Smooth muscle cell (in vitro differentiated cells): ENCODE measurements at regions not wholly inside any gene's neighbourhood (a gene's known extent, or its start where the extent isn't known, plus 50 kb on each side); places are given as distances from the start of the nearest gene placed in this dataset.
"Not testable (repeated sequence)": the region's sequence is repeated elsewhere in the genome, so short reads cannot be mapped to it uniquely, and the experiment has no call there.

ENCODE experiments used
- DNase-seq: peaks from one replicate; lab custom pipeline; 2025; ENCODE audit not compliant: unreplicated experiment; lab: John Stamatoyannopoulos, UW
- H2AFZ ChIP-seq: fragments of 200-600 bp; sonication (generic); 2 replicates; pipeline ENCODE4 v1.6.0; 2016; ENCODE audit warnings: antibody characterized with exemption, low read depth, mild to moderate bottlenecking
- H3F3A ChIP-seq: fragments of 200-600 bp; sonication (generic); 2 replicates; pipeline ENCODE4 v1.6.0; 2017; ENCODE audit warnings: antibody characterized with exemption, low read depth
- H3K27ac ChIP-seq: fragments of 200-600 bp; sonication (generic); 2 replicates; pipeline ENCODE4 v1.5.1; 2016; ENCODE audit warnings: low read depth, mild to moderate bottlenecking
- H3K27me3 ChIP-seq: fragments of 200-600 bp; sonication (generic); 2 replicates; pipeline ENCODE4 v1.6.1; 2016; ENCODE audit warnings: low read depth, mild to moderate bottlenecking
- H3K36me3 ChIP-seq: fragments of 200-600 bp; sonication (generic); 2 replicates; pipeline ENCODE4 v1.5.1; 2016; ENCODE audit warnings: low read depth
- H3K4me1 ChIP-seq: fragments of 200-600 bp; sonication (generic); 2 replicates; pipeline ENCODE4 v1.5.1; 2016; ENCODE audit warnings: low read depth
- H3K4me2 ChIP-seq: fragments of 200-600 bp; sonication (generic); 2 replicates; pipeline ENCODE4 v1.6.0; 2016; ENCODE audit warnings: mild to moderate bottlenecking
- H3K4me3 ChIP-seq: fragments of 200-600 bp; sonication (generic); 2 replicates; pipeline ENCODE4 v1.5.1; 2016; ENCODE audit warnings: mild to moderate bottlenecking
- H3K79me2 ChIP-seq: fragments of 200-600 bp; sonication (generic); 2 replicates; pipeline ENCODE4 v1.6.0; 2016; ENCODE audit warnings: low read depth, mild to moderate bottlenecking
- H3K9ac ChIP-seq: fragments of 200-600 bp; sonication (generic); 2 replicates; pipeline ENCODE4 v1.6.0; 2016; ENCODE audit warnings: low read depth
- H3K9me3 ChIP-seq: fragments of 200-600 bp; sonication (generic); replicated peaks from 2 replicates; pipeline ENCODE4 v1.5.1; 2016; ENCODE audit warnings: low read depth
- H4K20me1 ChIP-seq: fragments of 200-600 bp; sonication (generic); 2 replicates; pipeline ENCODE4 v1.6.0; 2016; ENCODE audit warnings: low read depth
- WGBS: methylation state at CpG from one replicate; pipeline ENCODE4 v1.1.7; 2016; ENCODE audit warnings: low lambda C conversion rate; 5-methylcytosine and 5-hydroxymethylcytosine counted together

- H2AFZ ChIP-seq, H3K27ac ChIP-seq: not testable (repeated sequence)
Observed at GRCh38 chr17:16843511-16843910, 128.4 kb downstream of the TNFRSF13B start.

GRCh38 chr17:16842346-16842745 is 129.6 kb downstream of the TNFRSF13B start:
- H3K79me2 ChIP-seq, H3K27ac ChIP-seq, H3F3A ChIP-seq, H2AFZ ChIP-seq, H4K20me1 ChIP-seq, DNase-seq, H3K9me3 ChIP-seq, H3K4me1 ChIP-seq, H3K4me3 ChIP-seq, H3K9ac ChIP-seq, H3K4me2 ChIP-seq, H3K27me3 ChIP-seq, H3K36me3 ChIP-seq: not testable (repeated sequence)
- 28% methylated on average over 4 of the region's 6 CpGs for WGBS

More at GRCh38 chr17:16843511-16843910, 128.4 kb downstream of the TNFRSF13B start:
- not testable (repeated sequence) for H3K4me3 ChIP-seq, H3K79me2 ChIP-seq, H3F3A ChIP-seq, H3K9me3 ChIP-seq, H4K20me1 ChIP-seq, H3K9ac ChIP-seq, H3K4me2 ChIP-seq, H3K36me3 ChIP-seq, H3K27me3 ChIP-seq, DNase-seq, H3K4me1 ChIP-seq
- WGBS: 81% methylated on average over 4 of the region's 7 CpGs

- H3F3A ChIP-seq, H2AFZ ChIP-seq, H3K79me2 ChIP-seq, H3K36me3 ChIP-seq, H3K4me2 ChIP-seq, H3K27me3 ChIP-seq, H4K20me1 ChIP-seq, H3K9me3 ChIP-seq, H3K4me3 ChIP-seq, DNase-seq, H3K4me1 ChIP-seq, H3K9ac ChIP-seq, H3K27ac ChIP-seq: not testable (repeated sequence)
- WGBS: no CpG with 5 or more reads among the region's 10 CpGs
Observed at GRCh38 chr17:16841896-16842295, 130.0 kb downstream of the TNFRSF13B start.

- not testable (repeated sequence) for H3K27me3 ChIP-seq, H3K9ac ChIP-seq, H3F3A ChIP-seq, DNase-seq, H3K9me3 ChIP-seq, H2AFZ ChIP-seq, H3K27ac ChIP-seq, H3K79me2 ChIP-seq, H3K36me3 ChIP-seq, H3K4me3 ChIP-seq, H3K4me2 ChIP-seq, H4K20me1 ChIP-seq, H3K4me1 ChIP-seq
- 81% methylated on average over 8 of the region's 9 CpGs for WGBS
Observed at GRCh38 chr17:16840219-16840618, 131.7 kb downstream of the TNFRSF13B start.

- WGBS: 84% methylated on average over 5 of the region's 16 CpGs
- not testable (repeated sequence) for H3K79me2 ChIP-seq
Observed at GRCh38 chr17:16839242-16840175, 132.4 kb downstream of the TNFRSF13B start.

GRCh38 chr17:16838795-16839194 is 133.1 kb downstream of the TNFRSF13B start:
- WGBS: 50% methylated on average over 3 of the region's 6 CpGs
- H3K9me3 ChIP-seq, H3K79me2 ChIP-seq, H3K9ac ChIP-seq, H4K20me1 ChIP-seq, H3K4me2 ChIP-seq, H2AFZ ChIP-seq, H3K4me1 ChIP-seq, H3K36me3 ChIP-seq, H3K4me3 ChIP-seq, DNase-seq, H3F3A ChIP-seq, H3K27me3 ChIP-seq, H3K27ac ChIP-seq: not testable (repeated sequence)

More at GRCh38 chr17:16839242-16840175, 132.4 kb downstream of the TNFRSF13B start:
- not testable (repeated sequence) for H2AFZ ChIP-seq, DNase-seq, H3K4me1 ChIP-seq, H3F3A ChIP-seq, H3K9me3 ChIP-seq, H3K36me3 ChIP-seq, H3K9ac ChIP-seq, H3K4me2 ChIP-seq, H4K20me1 ChIP-seq, H3K4me3 ChIP-seq, H3K27me3 ChIP-seq, H3K27ac ChIP-seq

- not testable (repeated sequence) for DNase-seq, H3K36me3 ChIP-seq, H3K27me3 ChIP-seq, H2AFZ ChIP-seq, H3K4me2 ChIP-seq, H3K27ac ChIP-seq, H3K4me3 ChIP-seq, H4K20me1 ChIP-seq, H3K9ac ChIP-seq, H3K9me3 ChIP-seq, H3K4me1 ChIP-seq, H3F3A ChIP-seq, H3K79me2 ChIP-seq
- 88% methylated on average over 4 of the region's 9 CpGs for WGBS
Observed at GRCh38 chr17:16838287-16838686, 133.6 kb downstream of the TNFRSF13B start.

GRCh38 chr17:16837468-16838266 is 134.3 kb downstream of the TNFRSF13B start:
- H3K36me3 ChIP-seq, H4K20me1 ChIP-seq, H3K9me3 ChIP-seq, H3K27me3 ChIP-seq, H3K79me2 ChIP-seq, H3K4me3 ChIP-seq, H3K27ac ChIP-seq, H3K4me2 ChIP-seq, DNase-seq, H2AFZ ChIP-seq, H3F3A ChIP-seq, H3K9ac ChIP-seq, H3K4me1 ChIP-seq: not testable (repeated sequence)
- 80% methylated on average over 11 of the region's 11 CpGs for WGBS
